HepG2 (cell line): ENCODE measurements at regions not wholly inside any gene's neighbourhood (a gene's known extent, or its start where the extent isn't known, plus 50 kb on each side); places are given as distances from the start of the nearest gene placed in this dataset.

Experiments
- FOXO1 ChIP-seq: sonication (generic); formaldehyde crosslinking; IDR thresholded peaks from 2 replicates; pipeline ENCODE4 v1.4.0; 2020; ENCODE audit warnings: missing genetic modification reagents
- FOXO4 ChIP-seq: sonication (generic); formaldehyde crosslinking; conservative IDR thresholded peaks from 2 replicates; pipeline ENCODE4 v1.8.1; 2023; ENCODE audit warnings: missing genetic modification reagents
- IKZF1 ChIP-seq: fragments of 450-650 bp; IDR thresholded peaks from 2 replicates; pipeline ENCODE4 v1.7.1; 2016
- JDP2 ChIP-seq: sonication (generic); formaldehyde crosslinking; IDR thresholded peaks from 2 replicates; pipeline ENCODE4 v1.8.1; 2022; ENCODE audit warnings: missing genetic modification reagents, borderline replicate concordance
- JUN ChIP-seq: sonication (generic); formaldehyde crosslinking; IDR thresholded peaks from 2 replicates; pipeline ENCODE4 v1.4.0; 2020; ENCODE audit warnings: mild to moderate bottlenecking, missing genetic modification reagents
- KLF12 ChIP-seq: sonication (generic); formaldehyde crosslinking; IDR thresholded peaks from 2 replicates; pipeline ENCODE4 v1.4.0; 2020; ENCODE audit warnings: missing genetic modification reagents, borderline replicate concordance
- KMT2B ChIP-seq: IDR thresholded peaks from 2 replicates; pipeline ENCODE4 v1.6.1; 2016; ENCODE audit warnings: missing genetic modification reagents, missing compliant biosample characterization
- MLX ChIP-seq: IDR thresholded peaks from 2 replicates; pipeline ENCODE4 v1.6.1; 2016
- NFIC ChIP-seq: IDR thresholded peaks from 2 replicates; pipeline ENCODE4 v1.6.1; 2012; ENCODE audit warnings: mild to moderate bottlenecking, low read length, inconsistent platforms
- PPARG ChIP-seq: conservative IDR thresholded peaks from 2 replicates; pipeline ENCODE4 v1.6.1; 2016; ENCODE audit warnings: missing biosample characterization, missing genetic modification reagents
- RBM22 ChIP-seq: fragments of 200-400 bp; formaldehyde crosslinking; optimal IDR thresholded peaks from 2 replicates; pipeline ENCODE3; 2017; ENCODE audit warnings: mild to moderate bottlenecking, low read length, moderate library complexity
- TCF12 ChIP-seq, 2 experiments: fragments of 450-650 bp in 1 of 2; sonication (generic) in 1 of 2; formaldehyde crosslinking in 1 of 2; IDR thresholded peaks; 2 replicates each; pipeline versions ENCODE4 v1.6.1 to v1.8.0; 2017 to 2022; ENCODE audit warnings: antibody characterized with exemption in 1 of 2, mild to moderate bottlenecking in 1 of 2, missing genetic modification reagents in 1 of 2, moderate library complexity in 1 of 2
- ZFP36L1 ChIP-seq: sonication (generic); formaldehyde crosslinking; IDR thresholded peaks from 2 replicates; pipeline ENCODE4 v1.8.0; 2022; ENCODE audit warnings: mild to moderate bottlenecking, missing genetic modification reagents, moderate library complexity
- ZNF382 ChIP-seq: sonication (generic); formaldehyde crosslinking; IDR thresholded peaks from 2 replicates; pipeline ENCODE4 v1.5.0; 2020; ENCODE audit warnings: missing genetic modification reagents, mild to moderate bottlenecking, borderline replicate concordance
- ZNF432 ChIP-seq: sonication (generic); formaldehyde crosslinking; IDR thresholded peaks from 2 replicates; pipeline ENCODE4 v1.5.0; 2020; ENCODE audit warnings: missing genetic modification reagents, mild to moderate bottlenecking, borderline replicate concordance
- TF ChIP-seq, protein P1 (sequence below): sonication (generic); formaldehyde crosslinking; IDR thresholded peaks from 2 replicates; pipeline ENCODE4 v1.4.0; 2020; ENCODE audit warnings: missing genetic modification reagents
- TF ChIP-seq, protein P2 (sequence below): IDR thresholded peaks from 2 replicates; pipeline ENCODE4 v1.6.1; 2018; ENCODE audit warnings: missing genetic modification reagents, mild to moderate bottlenecking, missing compliant biosample characterization
- TF ChIP-seq, protein P3 (sequence below), 2 experiments: fragments of 450-650 bp in 1 of 2; sonication (generic) in 1 of 2; formaldehyde crosslinking; IDR thresholded peaks; 2 replicates each; pipeline versions ENCODE4 v1.5.0 to v1.8.0; 2020 to 2022; ENCODE audit warnings: mild to moderate bottlenecking in 1 of 2, missing genetic modification reagents in 1 of 2
- TF ChIP-seq, protein P4 (sequence below): sonication (generic); formaldehyde crosslinking; IDR thresholded peaks from 2 replicates; pipeline ENCODE4 v1.8.0; 2022; ENCODE audit warnings: mild to moderate bottlenecking, missing genetic modification reagents
- TF ChIP-seq, protein P5 (sequence below): sonication (generic); formaldehyde crosslinking; IDR thresholded peaks from 2 replicates; pipeline ENCODE4 v1.8.0; 2022; ENCODE audit warnings: mild to moderate bottlenecking, missing genetic modification reagents; ENCODE audit not compliant: insufficient replicate concordance

- TF ChIP-seq FOXO1 (CRISPR knock-in tag) (peak; percentile 64), FOXO4 (CRISPR knock-in tag) (0 out of 2 replicates have a peak, but pooled peaks have one; percentile 86), MLX (CRISPR knock-in tag) (no peak), TCF12 (IDR thresholded peaks at IDR 0.05) (no peak), TCF12 (CRISPR knock-in tag; IDR thresholded peaks at IDR 0.05) (0 out of 2 replicates have a peak, but pooled peaks have one; percentile 51), PPARG (CRISPR knock-in tag) (no peak), ZFP36L1 (CRISPR knock-in tag) (no peak), ZNF432 (CRISPR knock-in tag) (no peak), KLF12 (0 out of 2 replicates have a peak, but pooled peaks have one; percentile 32), KMT2B (CRISPR knock-in tag) (no peak), JUN (CRISPR knock-in tag) (peak; percentile 39; the same call in 1 of the 2 replicates), RBM22 (no peak), IKZF1 (no peak), NFIC (no peak), ZNF382 (no peak), JDP2 (CRISPR knock-in tag) (no peak)
- TF ChIP-seq, protein P1, sequence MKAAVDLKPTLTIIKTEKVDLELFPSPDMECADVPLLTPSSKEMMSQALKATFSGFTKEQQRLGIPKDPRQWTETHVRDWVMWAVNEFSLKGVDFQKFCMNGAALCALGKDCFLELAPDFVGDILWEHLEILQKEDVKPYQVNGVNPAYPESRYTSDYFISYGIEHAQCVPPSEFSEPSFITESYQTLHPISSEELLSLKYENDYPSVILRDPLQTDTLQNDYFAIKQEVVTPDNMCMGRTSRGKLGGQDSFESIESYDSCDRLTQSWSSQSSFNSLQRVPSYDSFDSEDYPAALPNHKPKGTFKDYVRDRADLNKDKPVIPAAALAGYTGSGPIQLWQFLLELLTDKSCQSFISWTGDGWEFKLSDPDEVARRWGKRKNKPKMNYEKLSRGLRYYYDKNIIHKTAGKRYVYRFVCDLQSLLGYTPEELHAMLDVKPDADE (CRISPR knock-in tag), result no peak
- TF ChIP-seq, protein P2, sequence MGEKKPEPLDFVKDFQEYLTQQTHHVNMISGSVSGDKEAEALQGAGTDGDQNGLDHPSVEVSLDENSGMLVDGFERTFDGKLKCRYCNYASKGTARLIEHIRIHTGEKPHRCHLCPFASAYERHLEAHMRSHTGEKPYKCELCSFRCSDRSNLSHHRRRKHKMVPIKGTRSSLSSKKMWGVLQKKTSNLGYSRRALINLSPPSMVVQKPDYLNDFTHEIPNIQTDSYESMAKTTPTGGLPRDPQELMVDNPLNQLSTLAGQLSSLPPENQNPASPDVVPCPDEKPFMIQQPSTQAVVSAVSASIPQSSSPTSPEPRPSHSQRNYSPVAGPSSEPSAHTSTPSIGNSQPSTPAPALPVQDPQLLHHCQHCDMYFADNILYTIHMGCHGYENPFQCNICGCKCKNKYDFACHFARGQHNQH (CRISPR knock-in tag), result peak; percentile 49; the same call in 1 of the 2 replicates
- TF ChIP-seq, protein P3, sequence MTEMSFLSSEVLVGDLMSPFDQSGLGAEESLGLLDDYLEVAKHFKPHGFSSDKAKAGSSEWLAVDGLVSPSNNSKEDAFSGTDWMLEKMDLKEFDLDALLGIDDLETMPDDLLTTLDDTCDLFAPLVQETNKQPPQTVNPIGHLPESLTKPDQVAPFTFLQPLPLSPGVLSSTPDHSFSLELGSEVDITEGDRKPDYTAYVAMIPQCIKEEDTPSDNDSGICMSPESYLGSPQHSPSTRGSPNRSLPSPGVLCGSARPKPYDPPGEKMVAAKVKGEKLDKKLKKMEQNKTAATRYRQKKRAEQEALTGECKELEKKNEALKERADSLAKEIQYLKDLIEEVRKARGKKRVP (CRISPR knock-in tag; IDR thresholded peaks at IDR 0.05), result peak in 1 of 2 experiments; percentile 62; a peak in 1 of 4 replicates
- TF ChIP-seq, protein P4, sequence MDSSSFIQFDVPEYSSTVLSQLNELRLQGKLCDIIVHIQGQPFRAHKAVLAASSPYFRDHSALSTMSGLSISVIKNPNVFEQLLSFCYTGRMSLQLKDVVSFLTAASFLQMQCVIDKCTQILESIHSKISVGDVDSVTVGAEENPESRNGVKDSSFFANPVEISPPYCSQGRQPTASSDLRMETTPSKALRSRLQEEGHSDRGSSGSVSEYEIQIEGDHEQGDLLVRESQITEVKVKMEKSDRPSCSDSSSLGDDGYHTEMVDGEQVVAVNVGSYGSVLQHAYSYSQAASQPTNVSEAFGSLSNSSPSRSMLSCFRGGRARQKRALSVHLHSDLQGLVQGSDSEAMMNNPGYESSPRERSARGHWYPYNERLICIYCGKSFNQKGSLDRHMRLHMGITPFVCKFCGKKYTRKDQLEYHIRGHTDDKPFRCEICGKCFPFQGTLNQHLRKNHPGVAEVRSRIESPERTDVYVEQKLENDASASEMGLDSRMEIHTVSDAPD, result peak; percentile 64; the same call in 1 of the 2 replicates
- TF ChIP-seq, protein P5, sequence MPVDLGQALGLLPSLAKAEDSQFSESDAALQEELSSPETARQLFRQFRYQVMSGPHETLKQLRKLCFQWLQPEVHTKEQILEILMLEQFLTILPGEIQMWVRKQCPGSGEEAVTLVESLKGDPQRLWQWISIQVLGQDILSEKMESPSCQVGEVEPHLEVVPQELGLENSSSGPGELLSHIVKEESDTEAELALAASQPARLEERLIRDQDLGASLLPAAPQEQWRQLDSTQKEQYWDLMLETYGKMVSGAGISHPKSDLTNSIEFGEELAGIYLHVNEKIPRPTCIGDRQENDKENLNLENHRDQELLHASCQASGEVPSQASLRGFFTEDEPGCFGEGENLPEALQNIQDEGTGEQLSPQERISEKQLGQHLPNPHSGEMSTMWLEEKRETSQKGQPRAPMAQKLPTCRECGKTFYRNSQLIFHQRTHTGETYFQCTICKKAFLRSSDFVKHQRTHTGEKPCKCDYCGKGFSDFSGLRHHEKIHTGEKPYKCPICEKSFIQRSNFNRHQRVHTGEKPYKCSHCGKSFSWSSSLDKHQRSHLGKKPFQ (CRISPR knock-in tag), result no peak
These were observed 93.7 kb upstream of the PRNP start (continued) for GRCh38 chr20:4592316-4593148.
